Smooth muscle cell (in vitro differentiated cells): ENCODE measurements at regions not wholly inside any gene's neighbourhood (a gene's known extent, or its start where the extent isn't known, plus 50 kb on each side); places are given as distances from the start of the nearest gene placed in this dataset.

Experiments
- DNase-seq: peaks from one replicate; lab custom pipeline; 2025; ENCODE audit not compliant: unreplicated experiment; lab: John Stamatoyannopoulos, UW
- H2AFZ ChIP-seq: fragments of 200-600 bp; sonication (generic); 2 replicates; pipeline ENCODE4 v1.6.0; 2016; ENCODE audit warnings: antibody characterized with exemption, low read depth, mild to moderate bottlenecking
- H3F3A ChIP-seq: fragments of 200-600 bp; sonication (generic); 2 replicates; pipeline ENCODE4 v1.6.0; 2017; ENCODE audit warnings: antibody characterized with exemption, low read depth
- H3K27ac ChIP-seq: fragments of 200-600 bp; sonication (generic); 2 replicates; pipeline ENCODE4 v1.5.1; 2016; ENCODE audit warnings: low read depth, mild to moderate bottlenecking
- H3K27me3 ChIP-seq: fragments of 200-600 bp; sonication (generic); 2 replicates; pipeline ENCODE4 v1.6.1; 2016; ENCODE audit warnings: low read depth, mild to moderate bottlenecking
- H3K36me3 ChIP-seq: fragments of 200-600 bp; sonication (generic); 2 replicates; pipeline ENCODE4 v1.5.1; 2016; ENCODE audit warnings: low read depth
- H3K4me1 ChIP-seq: fragments of 200-600 bp; sonication (generic); 2 replicates; pipeline ENCODE4 v1.5.1; 2016; ENCODE audit warnings: low read depth
- H3K4me2 ChIP-seq: fragments of 200-600 bp; sonication (generic); 2 replicates; pipeline ENCODE4 v1.6.0; 2016; ENCODE audit warnings: mild to moderate bottlenecking
- H3K4me3 ChIP-seq: fragments of 200-600 bp; sonication (generic); 2 replicates; pipeline ENCODE4 v1.5.1; 2016; ENCODE audit warnings: mild to moderate bottlenecking
- H3K79me2 ChIP-seq: fragments of 200-600 bp; sonication (generic); 2 replicates; pipeline ENCODE4 v1.6.0; 2016; ENCODE audit warnings: low read depth, mild to moderate bottlenecking
- H3K9ac ChIP-seq: fragments of 200-600 bp; sonication (generic); 2 replicates; pipeline ENCODE4 v1.6.0; 2016; ENCODE audit warnings: low read depth
- H3K9me3 ChIP-seq: fragments of 200-600 bp; sonication (generic); replicated peaks from 2 replicates; pipeline ENCODE4 v1.5.1; 2016; ENCODE audit warnings: low read depth
- H4K20me1 ChIP-seq: fragments of 200-600 bp; sonication (generic); 2 replicates; pipeline ENCODE4 v1.6.0; 2016; ENCODE audit warnings: low read depth
- WGBS: methylation state at CpG from one replicate; pipeline ENCODE4 v1.1.7; 2016; ENCODE audit warnings: low lambda C conversion rate; 5-methylcytosine and 5-hydroxymethylcytosine counted together
- TF ChIP-seq, protein P1 (sequence below): fragments of 200-600 bp; sonication (generic); IDR thresholded peaks from 2 replicates; pipeline ENCODE4 v1.5.1; 2017; ENCODE audit warnings: borderline replicate concordance, mild to moderate bottlenecking, antibody characterized with exemption; ENCODE audit not compliant: insufficient read depth, poor library complexity, severe bottlenecking

DNA sequence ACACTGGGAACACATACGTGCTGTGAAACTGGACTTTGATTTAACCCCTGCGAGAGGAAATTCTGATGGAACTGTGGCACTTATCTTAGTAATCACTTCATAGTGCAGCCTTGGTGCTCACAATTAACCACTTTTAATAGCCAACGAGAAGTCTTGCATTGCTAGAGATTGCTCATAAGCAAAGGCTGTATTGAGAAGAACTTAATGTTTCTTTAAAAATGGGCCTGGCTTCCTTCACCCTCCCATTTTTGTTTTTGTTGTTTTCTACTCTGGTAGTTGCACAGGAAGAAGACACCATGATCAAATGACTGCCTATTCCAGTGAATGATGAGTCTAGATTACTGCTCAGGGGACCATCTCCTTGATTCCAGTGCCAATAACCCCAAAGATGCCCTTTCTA is 52.5 kb upstream of the NKAP start:
- Histone ChIP-seq H3K27ac (no peak overlapping the region), H3K9me3 (no peaks in the 10 kb centered on the region), H3K27me3 (peaks cover 95% of the 10 kb centered on the region), H3K4me3 (no peak overlapping the region), H3K4me2 (no peak overlapping the region), H4K20me1 (no peaks in the 10 kb centered on the region), H3K4me1 (no peaks in the 10 kb centered on the region), H2AFZ (no peak overlapping the region), H3K79me2 (no peaks in the 10 kb centered on the region), H3K9ac (no peak overlapping the region), H3K36me3 (no peaks in the 10 kb centered on the region), H3F3A (no peaks in the 10 kb centered on the region)
- TF ChIP-seq, protein P1, sequence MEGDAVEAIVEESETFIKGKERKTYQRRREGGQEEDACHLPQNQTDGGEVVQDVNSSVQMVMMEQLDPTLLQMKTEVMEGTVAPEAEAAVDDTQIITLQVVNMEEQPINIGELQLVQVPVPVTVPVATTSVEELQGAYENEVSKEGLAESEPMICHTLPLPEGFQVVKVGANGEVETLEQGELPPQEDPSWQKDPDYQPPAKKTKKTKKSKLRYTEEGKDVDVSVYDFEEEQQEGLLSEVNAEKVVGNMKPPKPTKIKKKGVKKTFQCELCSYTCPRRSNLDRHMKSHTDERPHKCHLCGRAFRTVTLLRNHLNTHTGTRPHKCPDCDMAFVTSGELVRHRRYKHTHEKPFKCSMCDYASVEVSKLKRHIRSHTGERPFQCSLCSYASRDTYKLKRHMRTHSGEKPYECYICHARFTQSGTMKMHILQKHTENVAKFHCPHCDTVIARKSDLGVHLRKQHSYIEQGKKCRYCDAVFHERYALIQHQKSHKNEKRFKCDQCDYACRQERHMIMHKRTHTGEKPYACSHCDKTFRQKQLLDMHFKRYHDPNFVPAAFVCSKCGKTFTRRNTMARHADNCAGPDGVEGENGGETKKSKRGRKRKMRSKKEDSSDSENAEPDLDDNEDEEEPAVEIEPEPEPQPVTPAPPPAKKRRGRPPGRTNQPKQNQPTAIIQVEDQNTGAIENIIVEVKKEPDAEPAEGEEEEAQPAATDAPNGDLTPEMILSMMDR = no peak
- no peak for DNase-seq
- 56% methylated on average over 3 of the region's 3 CpGs for WGBS
